H1 (cell line): ENCODE measurements at regions not wholly inside any gene's neighbourhood (a gene's known extent, or its start where the extent isn't known, plus 50 kb on each side); places are given as distances from the start of the nearest gene placed in this dataset.

Experiments
- CREB1 ChIP-seq: IDR thresholded peaks from 2 replicates; pipeline ENCODE4 v1.6.1; 2012; ENCODE audit warnings: inconsistent platforms
- CTCF ChIP-seq, 3 experiments: IDR thresholded peaks; 1 replicate in 2 of 3; 2 replicates in 1 of 3; pipeline versions ENCODE4 v1.5.1 to v1.6.1; 2011; ENCODE audit warnings: low read length in 3 of 3, mild to moderate bottlenecking in 3 of 3, inconsistent platforms in 2 of 3, low read depth in 1 of 3, moderate library complexity in 1 of 3; ENCODE audit not compliant: insufficient read depth in 1 of 3; ENCODE audit errors: control extremely low read depth in 1 of 3
- POLR2A ChIP-seq, 2 experiments: IDR thresholded peaks; 1 replicate in 1 of 2; 2 replicates in 1 of 2; pipeline ENCODE4 v1.6.1; 2011; ENCODE audit warnings: low read depth in 2 of 2, low read length in 2 of 2, mild to moderate bottlenecking in 2 of 2; ENCODE audit errors: control extremely low read depth in 1 of 2
- POLR2AphosphoS5 ChIP-seq: IDR thresholded peaks from 2 replicates; pipeline ENCODE4 v1.6.1; 2011; ENCODE audit warnings: low read depth, low read length
- SP1 ChIP-seq: IDR thresholded peaks from 2 replicates; pipeline ENCODE4 v1.6.1; 2011; ENCODE audit warnings: low read depth, low read length
- YY1 ChIP-seq: IDR thresholded peaks from 2 replicates; pipeline ENCODE4 v1.6.1; 2011; ENCODE audit warnings: low read depth, mild to moderate bottlenecking, low read length
- TF ChIP-seq, protein P1 (sequence below): IDR thresholded peaks from 2 replicates; pipeline ENCODE4 v1.6.1; 2012; ENCODE audit warnings: inconsistent platforms

DNA sequence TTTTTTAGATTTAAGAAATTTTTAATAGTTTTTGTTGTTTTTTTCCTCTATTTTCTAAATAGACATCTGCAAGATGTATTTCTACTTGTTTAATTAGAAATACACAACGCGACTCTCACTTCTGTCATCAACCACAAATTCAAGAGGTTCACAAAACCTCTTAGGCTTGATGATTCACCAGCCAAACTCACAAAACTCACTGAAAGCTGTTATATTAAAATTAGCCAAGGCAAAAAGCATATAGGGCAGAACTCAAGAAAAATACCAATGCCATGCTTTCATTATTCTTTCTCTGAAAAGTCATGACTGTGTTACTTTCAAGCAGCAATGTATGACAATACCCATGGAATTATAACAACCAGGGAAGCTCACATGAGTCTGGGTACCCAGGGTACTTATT, 487.0 kb upstream of the RGS18 start:
- TF ChIP-seq CTCF (IDR thresholded peaks at IDR 0.05; ENCODE audit: control extremely low read depth in 1 of 3, insufficient read depth in 1 of 3, low read depth in 1 of 3, low read length in 3 of 3), result no peak
- TF ChIP-seq, protein P1, sequence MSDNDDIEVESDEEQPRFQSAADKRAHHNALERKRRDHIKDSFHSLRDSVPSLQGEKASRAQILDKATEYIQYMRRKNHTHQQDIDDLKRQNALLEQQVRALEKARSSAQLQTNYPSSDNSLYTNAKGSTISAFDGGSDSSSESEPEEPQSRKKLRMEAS, result no peak
- TF ChIP-seq YY1, result no peak
- no peak for TF ChIP-seq SP1
- no peak for TF ChIP-seq POLR2A (IDR thresholded peaks at IDR 0.05; ENCODE audit: control extremely low read depth in 1 of 2, low read depth in 2 of 2, low read length in 2 of 2)
- TF ChIP-seq CREB1, result no peak
- no peak for TF ChIP-seq POLR2AphosphoS5
